OCI-LY3 (cell line): ENCODE measurements at regions not wholly inside any gene's neighbourhood (a gene's known extent, or its start where the extent isn't known, plus 50 kb on each side); places are given as distances from the start of the nearest gene placed in this dataset.

Experiments
- H2AFZ ChIP-seq: fragments of 200-600, 300-600 bp; shearing (Covaris generic); 2 replicates; pipeline ENCODE4 v1.6.0; 2014; ENCODE audit warnings: antibody characterized with exemption, low read depth, low read length
- H3K27ac ChIP-seq: fragments of 200-600, 300-600 bp; sonication (generic); 2 replicates; pipeline ENCODE4 v1.5.1; 2014; ENCODE audit warnings: mild to moderate bottlenecking, low read length, moderate library complexity, mixed read lengths
- H3K27me3 ChIP-seq: fragments of 200-600, 300-600 bp; sonication (generic); 2 replicates; pipeline ENCODE4 v1.6.1; 2014; ENCODE audit warnings: low read depth, low read length, mixed read lengths
- H3K36me3 ChIP-seq: fragments of 200-600, 300-600 bp; sonication (generic); replicated peaks from 2 replicates; pipeline ENCODE3; 2014; ENCODE audit warnings: low read depth, low read length, mixed read lengths
- H3K4me1 ChIP-seq: fragments of 300-600, 200-600 bp; sonication (generic); 2 replicates; pipeline ENCODE4 v1.6.1; 2014; ENCODE audit warnings: low read length, mixed read lengths
- H3K4me2 ChIP-seq: fragments of 200-600, 300-600 bp; sonication (generic); 2 replicates; pipeline ENCODE4 v1.6.1; 2014; ENCODE audit warnings: low read length, mixed read lengths
- H3K4me3 ChIP-seq: fragments of 300-600, 200-600 bp; sonication (generic); 2 replicates; pipeline ENCODE4 v1.5.1; 2014; ENCODE audit warnings: antibody characterized with exemption, mild to moderate bottlenecking, low read length, moderate library complexity
- H3K79me2 ChIP-seq: fragments of 300-600, 200-600 bp; shearing (Covaris generic); 2 replicates; pipeline ENCODE4 v1.6.1; 2014; ENCODE audit warnings: mild to moderate bottlenecking, low read length, mixed read lengths
- H3K9ac ChIP-seq: fragments of 300-600, 200-600 bp; shearing (Covaris generic); 2 replicates; pipeline ENCODE4 v1.6.0; 2014; ENCODE audit warnings: mild to moderate bottlenecking, low read length, moderate library complexity
- H3K9me3 ChIP-seq: fragments of 200-600, 300-600 bp; shearing (Covaris generic); 2 replicates; pipeline ENCODE4 v1.6.1; 2014; ENCODE audit warnings: low read length, mixed read lengths; ENCODE audit not compliant: insufficient read depth
- H4K20me1 ChIP-seq: fragments of 200-600, 300-600 bp; sonication (generic); 2 replicates; pipeline ENCODE4 v1.6.1; 2016; ENCODE audit warnings: low read length, mixed read lengths; ENCODE audit not compliant: insufficient read depth
- EZH2phosphoT487 ChIP-seq: fragments of 200-600 bp; shearing (Covaris generic); IDR thresholded peaks from 2 replicates; pipeline ENCODE4 v1.6.1; 2018; ENCODE audit warnings: antibody characterized with exemption, mixed run types, low read depth
- TF ChIP-seq, protein P1 (sequence below): fragments of 200-600, 300-600 bp; sonication (generic); IDR thresholded peaks from 2 replicates; pipeline ENCODE4 v1.5.1; 2014; ENCODE audit warnings: antibody characterized with exemption, low read length, low read depth

DNA sequence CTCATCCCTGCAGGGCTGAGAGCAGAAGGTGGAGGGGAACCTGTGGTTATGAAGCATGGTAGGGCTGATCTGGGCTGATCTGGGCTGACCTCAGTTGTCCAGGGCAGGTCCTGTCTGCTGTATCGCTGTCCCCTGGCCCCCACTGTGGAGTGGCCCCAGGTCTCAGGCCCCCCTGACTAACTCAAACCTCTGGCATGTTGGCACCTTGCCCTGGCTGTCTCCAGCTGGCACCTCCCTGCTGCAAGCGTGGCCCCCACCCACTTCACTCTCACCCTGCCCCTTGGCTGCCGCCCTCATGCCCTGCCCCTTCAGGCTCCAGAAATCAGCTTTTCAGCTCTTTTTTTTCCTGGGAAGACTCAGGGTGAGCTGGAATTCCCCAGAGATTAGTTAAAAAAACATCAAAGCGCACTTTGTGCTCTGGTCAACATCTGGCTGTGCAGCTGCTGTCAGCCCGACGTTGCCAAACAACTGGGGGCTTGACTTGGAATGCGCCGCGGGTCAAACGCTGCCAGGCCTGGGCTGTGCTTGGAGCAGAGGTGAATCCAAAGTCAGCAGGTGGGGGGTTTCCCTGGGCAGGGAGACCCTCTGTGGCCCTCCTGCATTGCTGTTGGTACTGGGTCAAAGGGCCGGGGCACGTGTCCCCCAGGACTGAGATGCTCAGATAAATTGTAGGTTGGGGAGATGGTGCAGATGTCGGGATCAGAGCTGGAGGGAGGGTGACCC lies 173.8 kb upstream of the HDAC4 start:
- H3K4me2 ChIP-seq, result no peak overlapping the region
- no peaks in the 10 kb centered on the region for H4K20me1 ChIP-seq
- H3K9me3 ChIP-seq, result no peaks in the 10 kb centered on the region
- H3K27ac ChIP-seq, result no peak overlapping the region
- no peak overlapping the region for H3K9ac ChIP-seq
- no peaks in the 10 kb centered on the region for H3K79me2 ChIP-seq
- no peaks in the 10 kb centered on the region for H3K36me3 ChIP-seq
- no peak overlapping the region for H3K4me3 ChIP-seq
- TF ChIP-seq, protein P1, sequence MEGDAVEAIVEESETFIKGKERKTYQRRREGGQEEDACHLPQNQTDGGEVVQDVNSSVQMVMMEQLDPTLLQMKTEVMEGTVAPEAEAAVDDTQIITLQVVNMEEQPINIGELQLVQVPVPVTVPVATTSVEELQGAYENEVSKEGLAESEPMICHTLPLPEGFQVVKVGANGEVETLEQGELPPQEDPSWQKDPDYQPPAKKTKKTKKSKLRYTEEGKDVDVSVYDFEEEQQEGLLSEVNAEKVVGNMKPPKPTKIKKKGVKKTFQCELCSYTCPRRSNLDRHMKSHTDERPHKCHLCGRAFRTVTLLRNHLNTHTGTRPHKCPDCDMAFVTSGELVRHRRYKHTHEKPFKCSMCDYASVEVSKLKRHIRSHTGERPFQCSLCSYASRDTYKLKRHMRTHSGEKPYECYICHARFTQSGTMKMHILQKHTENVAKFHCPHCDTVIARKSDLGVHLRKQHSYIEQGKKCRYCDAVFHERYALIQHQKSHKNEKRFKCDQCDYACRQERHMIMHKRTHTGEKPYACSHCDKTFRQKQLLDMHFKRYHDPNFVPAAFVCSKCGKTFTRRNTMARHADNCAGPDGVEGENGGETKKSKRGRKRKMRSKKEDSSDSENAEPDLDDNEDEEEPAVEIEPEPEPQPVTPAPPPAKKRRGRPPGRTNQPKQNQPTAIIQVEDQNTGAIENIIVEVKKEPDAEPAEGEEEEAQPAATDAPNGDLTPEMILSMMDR, result no peak
- no peak for TF ChIP-seq EZH2phosphoT487
- no peak overlapping the region for H2AFZ ChIP-seq
- no peaks in the 10 kb centered on the region for H3K27me3 ChIP-seq
- H3K4me1 ChIP-seq, result no peaks in the 10 kb centered on the region

DNA sequence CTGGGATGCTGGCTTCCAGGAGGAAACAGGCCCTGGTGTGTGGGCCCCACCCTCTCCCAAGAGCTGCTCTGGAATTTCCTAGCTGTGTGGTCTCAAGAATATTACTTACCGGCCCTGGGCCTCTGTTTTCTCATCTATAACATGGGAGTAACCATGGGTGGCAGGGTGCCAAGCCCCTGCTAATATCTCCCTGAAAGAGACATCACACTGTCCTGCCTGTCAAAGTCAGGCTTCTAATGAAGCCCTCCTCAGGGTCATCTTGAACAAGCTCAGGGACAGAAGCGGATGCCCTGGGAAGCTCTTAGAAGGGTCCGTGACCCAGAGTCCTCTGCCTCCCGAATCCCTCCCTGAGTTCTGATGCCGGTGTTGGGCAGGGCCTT lies 173.2 kb upstream of the HDAC4 start:
- Histone ChIP-seq H3K4me1 (no peaks in the 10 kb centered on the region), H3K27ac (no peak overlapping the region), H2AFZ (no peak overlapping the region), H3K4me3 (no peak overlapping the region), H3K36me3 (no peaks in the 10 kb centered on the region), H3K4me2 (no peak overlapping the region), H3K79me2 (no peaks in the 10 kb centered on the region), H3K9me3 (no peaks in the 10 kb centered on the region), H3K9ac (no peak overlapping the region), H4K20me1 (no peaks in the 10 kb centered on the region), H3K27me3 (no peaks in the 10 kb centered on the region)
- TF ChIP-seq, protein P1, result no peak
- no peak for TF ChIP-seq EZH2phosphoT487

- Histone ChIP-seq H4K20me1 (no peaks in the 10 kb centered on the region), H2AFZ (no peak overlapping the region), H3K4me1 (no peaks in the 10 kb centered on the region), H3K79me2 (no peaks in the 10 kb centered on the region), H3K9me3 (no peaks in the 10 kb centered on the region), H3K27me3 (no peaks in the 10 kb centered on the region), H3K9ac (no peak overlapping the region), H3K27ac (no peak overlapping the region), H3K36me3 (no peaks in the 10 kb centered on the region), H3K4me3 (no peak overlapping the region), H3K4me2 (no peak overlapping the region)
- TF ChIP-seq EZH2phosphoT487, result no peak
- TF ChIP-seq, protein P1, result no peak
Observed at GRCh38 chr2:239570971-239571520, 170.2 kb upstream of the HDAC4 start.

- Histone ChIP-seq H2AFZ (no peak overlapping the region), H3K4me3 (no peak overlapping the region), H3K27me3 (peaks cover 7% of the 10 kb centered on the region; the same call in 1 of the 2 replicates), H3K27ac (no peak overlapping the region), H3K9me3 (no peaks in the 10 kb centered on the region), H4K20me1 (no peaks in the 10 kb centered on the region), H3K9ac (no peak overlapping the region), H3K79me2 (no peaks in the 10 kb centered on the region), H3K4me2 (no peak overlapping the region), H3K36me3 (no peaks in the 10 kb centered on the region), H3K4me1 (no peaks in the 10 kb centered on the region)
- no peak for TF ChIP-seq EZH2phosphoT487
- TF ChIP-seq, protein P1, result no peak
Observed at GRCh38 chr2:239570216-239570925, 169.6 kb upstream of the HDAC4 start.
